GM18907 (cell line): ENCODE measurements at regions not wholly inside any gene's neighbourhood (a gene's known extent, or its start where the extent isn't known, plus 50 kb on each side); places are given as distances from the start of the nearest gene placed in this dataset.
A peak's percentile ranks its signal among the peaks of the same experiment; 100 is the strongest.
"Not testable (repeated sequence)": the region's sequence is repeated elsewhere in the genome, so short reads cannot be mapped to it uniquely, and the experiment has no call there.

Experiments
- ATAC-seq: cut with Tn5 transposase; IDR thresholded peaks from one replicate; pipeline ENCODE4 v1.9.1; 2021; ENCODE audit warnings: mild to moderate bottlenecking, moderate library complexity; ENCODE audit not compliant: unreplicated experiment

- no peak for ATAC-seq
These were observed 473.3 kb upstream of the CD180 start for GRCh38 chr5:67669916-67670315.

DNA sequence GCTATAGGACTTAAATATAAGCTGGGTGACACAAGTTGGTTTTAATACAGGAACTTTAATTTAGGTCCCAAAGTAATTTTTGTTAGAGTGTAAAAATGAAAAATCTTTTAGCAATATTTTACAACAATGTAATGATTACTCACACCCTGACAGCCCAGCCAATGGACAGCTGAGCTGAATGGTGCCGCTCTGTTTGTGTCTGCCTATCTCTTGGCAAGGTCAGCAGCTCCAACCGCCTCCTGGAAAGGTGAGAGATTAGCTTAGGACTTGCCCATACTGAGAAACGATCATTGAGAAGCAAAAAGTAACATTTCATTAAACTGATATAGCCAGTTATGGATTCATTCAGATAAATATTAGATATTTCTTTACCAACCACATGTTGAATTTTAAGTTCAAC, 463.6 kb upstream of the CD180 start:
- no peak for ATAC-seq

DNA sequence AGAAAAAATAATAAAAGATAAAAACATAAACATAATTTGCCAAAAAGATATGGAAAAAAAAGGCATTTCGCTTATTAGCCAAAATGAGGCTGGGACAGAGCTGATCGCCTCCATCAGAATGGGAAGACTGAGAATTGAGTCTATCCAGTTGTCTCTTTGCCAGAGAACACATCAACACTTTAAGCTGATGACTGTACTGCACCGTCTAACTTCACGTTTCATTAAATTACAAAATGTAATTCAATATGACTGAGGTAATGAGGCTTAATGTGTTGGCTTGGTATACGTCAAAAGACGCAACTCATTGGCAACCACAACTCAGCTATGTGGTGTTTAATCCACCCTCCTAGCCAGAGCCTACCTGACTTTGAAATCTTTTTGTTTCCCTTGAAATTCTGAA, 462.7 kb upstream of the CD180 start:
- ATAC-seq = no peak

GRCh38 chr5:67657055-67657454, 460.5 kb upstream of the CD180 start:
- ATAC-seq = no peak

GRCh38 chr5:67652201-67652600, 455.6 kb upstream of the CD180 start:
- peak; percentile 82 for ATAC-seq

GRCh38 chr5:67651180-67651579, 454.6 kb upstream of the CD180 start:
- no peak for ATAC-seq

DNA sequence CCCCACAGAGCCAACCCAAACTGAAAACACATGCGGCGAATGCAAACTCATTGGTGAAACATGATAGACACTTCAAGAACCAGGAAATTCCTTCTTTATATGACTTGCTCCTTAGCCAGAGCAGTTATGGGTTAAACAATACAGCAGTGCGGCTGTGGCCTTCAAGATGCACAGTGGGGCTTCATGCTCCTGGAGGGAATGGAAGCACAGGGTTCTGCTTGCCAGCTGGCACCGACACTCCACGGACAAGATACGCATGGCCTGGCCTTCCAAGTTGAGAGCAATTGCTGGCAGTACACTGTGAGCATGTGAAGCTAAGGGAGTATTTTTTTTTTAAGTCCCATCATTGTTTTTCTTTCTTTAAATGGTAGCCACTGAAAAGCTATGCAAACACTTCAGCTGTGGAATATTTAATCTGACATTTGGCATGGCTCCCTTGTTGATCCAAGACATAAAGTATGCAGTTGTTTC, 451.6 kb upstream of the CD180 start:
- ATAC-seq = no peak

GRCh38 chr5:67647772-67648171, 451.2 kb upstream of the CD180 start:
- no peak for ATAC-seq

- ATAC-seq = no peak
These were observed 447.8 kb upstream of the CD180 start for GRCh38 chr5:67644221-67644920.

DNA sequence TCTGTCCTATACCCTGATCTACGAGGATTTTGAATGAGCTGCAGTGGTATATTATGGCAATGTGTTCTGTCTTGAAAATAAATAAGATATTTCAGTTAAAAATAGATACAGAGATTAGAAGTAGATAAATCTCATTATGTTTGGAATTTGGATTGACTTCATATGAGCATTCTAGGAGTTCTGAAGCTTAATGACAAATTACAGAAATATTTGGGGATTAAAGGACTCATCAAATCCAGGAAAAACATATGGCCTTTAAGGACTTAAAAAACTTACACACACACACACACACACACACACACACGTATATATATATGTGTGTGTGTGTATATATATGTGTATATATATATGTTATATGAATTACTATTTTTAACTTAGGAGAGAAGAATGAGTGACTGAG, 446.9 kb upstream of the CD180 start:
- ATAC-seq = no peak

DNA sequence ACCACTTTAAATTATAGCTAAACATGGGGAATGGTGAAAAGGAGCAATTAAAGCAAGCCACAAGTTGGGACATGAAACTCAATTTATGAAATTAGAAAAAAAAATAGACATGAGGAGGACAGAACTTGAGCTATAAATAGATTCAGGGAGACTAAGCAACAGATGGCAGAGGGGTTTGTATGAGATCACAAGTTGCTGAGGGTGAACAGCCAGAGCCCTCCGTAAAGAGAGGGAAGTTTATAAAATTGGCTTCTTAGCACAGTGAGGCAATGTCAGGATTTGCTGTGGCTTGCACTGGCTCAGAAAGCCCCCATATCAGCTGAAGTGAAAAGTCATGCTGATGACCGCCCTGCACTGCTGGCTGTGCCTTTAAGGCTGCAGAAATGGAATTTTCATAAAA, 443.4 kb upstream of the CD180 start:
- ATAC-seq = no peak

GRCh38 chr5:67639313-67639712, 442.7 kb upstream of the CD180 start:
- ATAC-seq = no peak

DNA sequence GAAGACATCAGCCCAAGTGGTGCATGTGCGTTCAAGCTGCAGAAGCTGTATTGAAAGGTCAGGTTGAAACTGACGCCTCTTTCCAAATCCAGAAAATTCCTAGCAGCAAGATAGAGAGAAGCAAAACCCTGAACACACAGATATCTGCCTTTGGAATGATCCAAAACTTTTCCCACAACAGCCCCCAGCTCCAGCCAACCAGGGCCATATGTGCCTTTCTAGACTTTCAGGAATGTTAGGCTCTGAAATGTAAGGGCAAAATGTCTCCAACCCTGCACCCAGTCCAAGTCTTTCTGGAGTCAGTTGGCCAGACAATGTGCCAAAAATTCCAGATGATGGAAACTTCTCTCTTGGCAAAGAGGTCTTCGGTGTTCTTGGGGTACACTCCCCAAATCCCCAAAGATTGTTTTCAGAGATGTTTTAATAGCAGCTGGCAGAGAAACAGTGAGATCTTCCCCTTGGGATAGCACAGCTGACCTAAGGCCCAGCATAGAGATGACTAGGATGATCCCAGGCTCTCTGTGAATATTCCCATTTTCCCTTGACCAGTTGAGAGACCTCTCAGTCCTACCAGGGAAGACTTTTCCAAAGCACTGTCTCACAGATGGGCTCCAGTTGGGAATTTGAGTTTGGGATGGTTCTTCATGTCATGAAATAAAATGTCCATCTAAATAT, 440.4 kb upstream of the CD180 start:
- no peak for ATAC-seq

GRCh38 chr5:67636091-67636490, 439.5 kb upstream of the CD180 start:
- ATAC-seq = no peak

GRCh38 chr5:67627079-67627478, 430.5 kb upstream of the CD180 start:
- ATAC-seq = not testable (repeated sequence)

DNA sequence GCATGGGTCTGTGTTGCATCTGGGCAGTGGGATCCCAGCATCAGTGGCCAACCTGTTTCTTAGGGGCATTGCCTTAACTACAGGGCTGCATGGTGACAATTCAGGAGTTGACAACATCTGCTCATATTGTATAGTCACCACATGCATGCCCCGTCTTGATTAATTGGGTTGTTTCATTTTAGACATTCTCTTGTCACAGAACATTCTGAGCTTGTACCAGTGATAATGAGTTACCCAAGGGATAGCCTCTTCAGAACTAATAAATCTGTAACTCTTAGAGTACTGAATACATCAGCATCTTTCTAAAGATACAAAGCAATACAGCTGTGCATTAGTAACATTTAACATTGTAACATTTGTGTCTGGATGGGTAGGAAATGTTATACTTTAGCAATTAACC, 426.5 kb upstream of the CD180 start:
- no peak for ATAC-seq

DNA sequence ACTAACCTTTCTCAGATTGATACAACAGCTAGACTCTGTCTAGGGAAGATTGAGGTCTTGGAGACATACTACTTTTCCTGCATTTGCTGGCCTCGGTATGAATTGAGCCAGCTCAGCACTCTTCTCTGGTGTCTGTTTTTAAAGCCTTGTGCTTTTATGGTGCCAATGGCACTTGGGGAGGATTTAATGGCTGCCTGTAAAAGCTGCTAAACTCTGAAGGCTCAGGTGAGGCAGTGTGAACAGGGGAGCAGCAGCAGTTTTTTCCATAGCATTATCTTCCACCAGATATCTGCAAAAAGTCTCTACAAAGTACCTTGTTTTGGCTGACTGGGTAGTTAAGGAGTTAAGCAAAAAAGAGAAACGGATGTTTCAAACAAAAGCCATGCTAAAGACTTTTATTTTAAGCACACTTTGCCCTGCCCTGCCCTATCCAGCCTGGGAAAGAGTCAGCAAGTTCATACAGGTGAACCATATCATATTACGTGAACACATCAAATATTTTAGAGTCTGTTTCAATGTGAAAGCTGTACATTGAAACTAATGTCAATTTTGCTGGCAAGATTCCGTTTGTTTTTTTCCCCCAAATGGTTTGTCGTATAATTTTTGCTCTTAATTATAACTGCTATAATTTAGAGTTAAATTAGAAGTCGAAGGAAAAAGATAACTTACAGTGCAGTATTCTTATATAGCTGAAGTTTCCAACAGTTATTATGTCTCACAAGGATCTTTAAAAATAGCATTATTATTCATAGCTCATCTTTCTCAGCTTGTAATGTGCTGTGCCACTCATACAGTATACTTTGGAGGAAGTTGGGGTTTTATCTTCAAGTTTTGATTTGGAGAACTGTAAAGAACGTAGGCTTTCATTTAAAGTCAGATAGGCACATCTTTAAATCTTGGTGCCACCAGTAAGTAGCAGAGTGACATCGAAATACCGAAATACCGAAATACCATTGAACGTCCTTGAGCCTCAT, 424.1 kb upstream of the CD180 start:
- ATAC-seq = no peak

- ATAC-seq = no peak
These were observed 423.0 kb upstream of the CD180 start for GRCh38 chr5:67619636-67620035.

GRCh38 chr5:67619235-67619634, 422.6 kb upstream of the CD180 start:
- no peak for ATAC-seq

DNA sequence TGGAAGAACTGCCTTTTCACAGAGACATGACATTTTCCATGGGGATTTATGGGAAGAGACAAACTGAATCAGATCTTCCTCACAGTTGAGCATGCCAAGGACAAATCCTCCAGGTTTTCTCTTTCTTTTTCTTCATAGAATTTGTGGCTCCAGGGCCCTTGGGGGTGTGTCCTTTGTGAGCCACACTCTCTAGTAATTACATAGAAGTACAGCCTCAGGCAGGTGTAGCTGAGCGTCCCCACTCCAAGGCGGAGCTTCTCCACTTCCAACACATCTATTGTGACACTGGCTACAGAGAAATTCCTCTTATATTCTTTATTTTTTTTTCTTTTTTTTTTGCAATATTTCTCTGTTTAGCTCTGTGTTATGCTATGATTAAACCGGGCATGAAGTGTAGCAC, 420.5 kb upstream of the CD180 start:
- ATAC-seq = no peak

DNA sequence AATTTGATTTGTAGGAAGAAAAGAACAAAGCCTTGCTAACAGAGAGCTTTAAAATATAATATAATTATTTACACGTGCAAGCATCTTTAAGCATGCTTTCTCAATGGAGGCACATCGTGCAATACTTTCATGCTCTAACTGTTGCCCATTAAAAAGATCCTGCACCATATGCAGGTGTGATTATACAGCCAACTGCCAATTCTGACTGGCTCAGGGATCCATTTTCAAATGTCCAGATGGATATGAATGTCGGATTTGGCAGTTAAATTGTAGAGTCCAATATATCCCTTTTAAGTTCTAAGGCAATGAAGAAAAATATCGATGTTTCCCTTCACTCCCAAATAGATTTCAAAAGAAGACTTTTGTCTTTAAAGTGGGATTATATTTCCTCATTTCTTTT, 416.4 kb upstream of the CD180 start:
- no peak for ATAC-seq
